PC-3 (cell line): ENCODE measurements at regions not wholly inside any gene's neighbourhood (a gene's known extent, or its start where the extent isn't known, plus 50 kb on each side); places are given as distances from the start of the nearest gene placed in this dataset.

ENCODE experiments used
- ATAC-seq: fragments of 200-7000 bp; cut with Tn5 transposase; 2 replicates; pipeline ENCODE4 v1.9.1; 2020; ENCODE audit warnings: mild to moderate bottlenecking, moderate library complexity
- BruUV-seq: library from RNA; stranded (reverse); fragments of 400-500 nt; replicated peaks from 2 replicates; lab custom pipeline; 2021; lab: Mats Ljungman, UMichigan
- CTCF ChIA-PET: fragments of 300-600 bp; sonication (Branson Sonifier 250); formaldehyde crosslinking; loops from one replicate; lab custom pipeline; 2022; ENCODE audit warnings: antibody characterized with exemption; lab: Charles Lee
- POLR2A ChIA-PET: fragments of 300-600 bp; sonication (Branson Sonifier 250); formaldehyde crosslinking; loops from one replicate; lab custom pipeline; 2022; ENCODE audit warnings: antibody characterized with exemption; ENCODE audit not compliant: unreplicated experiment; lab: Charles Lee
- DNase-seq: peaks from one replicate; pipeline ENCODE4 v3.0.0-alpha.2; 2015
- H2AFZ ChIP-seq: fragments of 300-600 bp; sonication (generic); 2 replicates; pipeline ENCODE4 v1.6.0; 2016; ENCODE audit warnings: antibody characterized with exemption, low read length
- H3F3A ChIP-seq: fragments of 300-600 bp; sonication (generic); one replicate; pipeline ENCODE4 v1.6.0; 2017; ENCODE audit warnings: antibody characterized with exemption, low read length, control low read depth, mild to moderate bottlenecking; ENCODE audit not compliant: unreplicated experiment
- H3K27ac ChIP-seq: fragments of 300-600 bp; sonication (generic); 2 replicates; pipeline ENCODE4 v1.5.1; 2016; ENCODE audit warnings: mild to moderate bottlenecking, low read length
- H3K27me3 ChIP-seq: fragments of 300-600 bp; sonication (generic); 2 replicates; pipeline ENCODE4 v1.6.1; 2016; ENCODE audit warnings: low read length, mixed read lengths
- H3K36me3 ChIP-seq: fragments of 300-600 bp; sonication (generic); 2 replicates; pipeline ENCODE4 v1.6.1; 2016; ENCODE audit warnings: low read depth, mixed run types, low read length, mixed read lengths
- H3K4me1 ChIP-seq: fragments of 300-600 bp; sonication (generic); 2 replicates; pipeline ENCODE4 v1.5.1; 2016; ENCODE audit warnings: low read length; ENCODE audit not compliant: insufficient read depth
- H3K4me2 ChIP-seq: fragments of 300-600 bp; sonication (generic); 2 replicates; pipeline ENCODE4 v1.6.0; 2016; ENCODE audit warnings: low read length
- H3K4me3 ChIP-seq: fragments of 300-600 bp; sonication (generic); 2 replicates; pipeline ENCODE4 v1.5.1; 2016; ENCODE audit warnings: mild to moderate bottlenecking, low read length, mixed read lengths
- H3K79me2 ChIP-seq: fragments of 300-600 bp; sonication (generic); 2 replicates; pipeline ENCODE4 v1.6.1; 2017; ENCODE audit warnings: low read length, mixed read lengths
- H3K9ac ChIP-seq: fragments of 300-600 bp; sonication (generic); 2 replicates; pipeline ENCODE4 v1.6.0; 2016; ENCODE audit warnings: mild to moderate bottlenecking, low read length
- H3K9me2 ChIP-seq: fragments of 300-600 bp; sonication (generic); replicated peaks from 2 replicates; pipeline ENCODE4 v1.6.1; 2016; ENCODE audit warnings: mixed run types, low read length, mixed read lengths
- H3K9me3 ChIP-seq: fragments of 300-600 bp; sonication (generic); 2 replicates; pipeline ENCODE4 v1.6.1; 2016; ENCODE audit warnings: low read length, mixed read lengths
- H4K20me1 ChIP-seq: fragments of 300-600 bp; sonication (generic); 2 replicates; pipeline ENCODE4 v1.6.1; 2016; ENCODE audit warnings: low read length, mixed read lengths
- EZH2 ChIP-seq: fragments of 300-600 bp; sonication (generic); IDR thresholded peaks from one replicate; pipeline ENCODE4 v1.6.1; 2017; ENCODE audit warnings: antibody characterized with exemption, mild to moderate bottlenecking, low read length; ENCODE audit not compliant: unreplicated experiment
- EZH2phosphoT487 ChIP-seq: fragments of 300-600 bp; sonication (generic); IDR thresholded peaks from 2 replicates; pipeline ENCODE4 v1.6.1; 2018; ENCODE audit warnings: mild to moderate bottlenecking, antibody characterized with exemption, low read length, borderline replicate concordance
- intact Hi-C: fragments of 100-400 bp; cut with micrococcal nuclease; formaldehyde crosslinking; loops from 2 replicates; pipeline ENCODE4 v1.9.0; 2023
- TF ChIP-seq, protein P1 (sequence below): fragments of 300-600 bp; sonication (generic); conservative IDR thresholded peaks from 2 replicates; pipeline ENCODE4 v1.5.1; 2017; ENCODE audit warnings: antibody characterized with exemption, low read depth, mild to moderate bottlenecking, low read length

DNA sequence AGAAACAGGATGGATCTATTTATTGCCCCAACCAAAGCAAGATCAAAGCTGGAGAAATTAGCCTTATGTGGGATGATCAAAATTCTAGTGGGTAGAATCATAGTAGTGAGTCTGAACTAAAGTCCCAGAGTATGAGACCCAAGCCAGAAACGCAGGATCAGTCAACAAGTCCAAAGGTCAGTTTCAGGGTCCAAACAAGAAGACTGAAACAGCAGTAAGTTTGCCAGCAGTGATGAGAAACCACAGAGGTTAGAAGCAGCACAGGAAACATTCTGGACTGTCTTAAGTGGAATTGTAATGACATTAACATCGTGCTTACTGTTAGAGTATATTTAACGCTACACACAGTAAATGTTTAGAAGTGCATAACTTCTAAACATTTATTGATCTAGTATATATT, 251.0 kb downstream of the LRRIQ3 start:
- POLR2A ChIA-PET, result no interaction called here
- no peaks in the 10 kb centered on the region for H3K79me2 ChIP-seq
- H3K9ac ChIP-seq, result no peak overlapping the region
- TF ChIP-seq EZH2phosphoT487 (no peak), EZH2 (no peak)
- TF ChIP-seq, protein P1, sequence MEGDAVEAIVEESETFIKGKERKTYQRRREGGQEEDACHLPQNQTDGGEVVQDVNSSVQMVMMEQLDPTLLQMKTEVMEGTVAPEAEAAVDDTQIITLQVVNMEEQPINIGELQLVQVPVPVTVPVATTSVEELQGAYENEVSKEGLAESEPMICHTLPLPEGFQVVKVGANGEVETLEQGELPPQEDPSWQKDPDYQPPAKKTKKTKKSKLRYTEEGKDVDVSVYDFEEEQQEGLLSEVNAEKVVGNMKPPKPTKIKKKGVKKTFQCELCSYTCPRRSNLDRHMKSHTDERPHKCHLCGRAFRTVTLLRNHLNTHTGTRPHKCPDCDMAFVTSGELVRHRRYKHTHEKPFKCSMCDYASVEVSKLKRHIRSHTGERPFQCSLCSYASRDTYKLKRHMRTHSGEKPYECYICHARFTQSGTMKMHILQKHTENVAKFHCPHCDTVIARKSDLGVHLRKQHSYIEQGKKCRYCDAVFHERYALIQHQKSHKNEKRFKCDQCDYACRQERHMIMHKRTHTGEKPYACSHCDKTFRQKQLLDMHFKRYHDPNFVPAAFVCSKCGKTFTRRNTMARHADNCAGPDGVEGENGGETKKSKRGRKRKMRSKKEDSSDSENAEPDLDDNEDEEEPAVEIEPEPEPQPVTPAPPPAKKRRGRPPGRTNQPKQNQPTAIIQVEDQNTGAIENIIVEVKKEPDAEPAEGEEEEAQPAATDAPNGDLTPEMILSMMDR, result no peak
- H3K27ac ChIP-seq, result no peak overlapping the region
- CTCF ChIA-PET, result no interaction called here
- no peak overlapping the region for H2AFZ ChIP-seq
- no peaks in the 10 kb centered on the region for H3K36me3 ChIP-seq
- H3K4me1 ChIP-seq, result no peaks in the 10 kb centered on the region; the same call in 1 of the 2 replicates
- DNase-seq (no peak), ATAC-seq (no peak)
- no peak overlapping the region for H3K4me3 ChIP-seq
- H3K9me3 ChIP-seq, result no peaks in the 10 kb centered on the region
- H4K20me1 ChIP-seq, result no peaks in the 10 kb centered on the region
- no peak overlapping the region for H3K4me2 ChIP-seq
- H3F3A ChIP-seq, result no peaks in the 10 kb centered on the region
- BruUV-seq, result no TSS peak
- no peaks in the 10 kb centered on the region for H3K27me3 ChIP-seq
- no peaks in the 10 kb centered on the region for H3K9me2 ChIP-seq
- intact Hi-C loops, result no loop called here

- BruUV-seq, result no TSS peak
- no peak overlapping the region for H3K4me3 ChIP-seq
- CTCF ChIA-PET, result no interaction called here
- no peak overlapping the region for H3K9ac ChIP-seq
- H3K9me2 ChIP-seq, result no peaks in the 10 kb centered on the region
- H3K9me3 ChIP-seq, result no peaks in the 10 kb centered on the region
- no peaks in the 10 kb centered on the region; the same call in 1 of the 2 replicates for H3K4me1 ChIP-seq
- no peak overlapping the region for H2AFZ ChIP-seq
- ATAC-seq, result no peak; the same call in 1 of the 2 replicates
- 0 out of 2 replicates have a peak, but pooled peaks cover under 1% of the 10 kb centered on the region for H3K27me3 ChIP-seq
- H3F3A ChIP-seq, result no peaks in the 10 kb centered on the region
- H4K20me1 ChIP-seq, result no peaks in the 10 kb centered on the region
- H3K27ac ChIP-seq, result no peak overlapping the region
- peak; percentile 3 for DNase-seq
- TF ChIP-seq, protein P1, result no peak
- TF ChIP-seq EZH2phosphoT487 (no peak), EZH2 (no peak)
- POLR2A ChIA-PET, result no interaction called here
- intact Hi-C loops, result no loop called here
- H3K4me2 ChIP-seq, result no peak overlapping the region
- H3K36me3 ChIP-seq, result no peaks in the 10 kb centered on the region
- H3K79me2 ChIP-seq, result no peaks in the 10 kb centered on the region
These were observed 254.7 kb downstream of the LRRIQ3 start for GRCh38 chr1:73943270-73943669.

GRCh38 chr1:73930293-73930692, 267.7 kb downstream of the LRRIQ3 start:
- H3K4me1 ChIP-seq, result no peaks in the 10 kb centered on the region
- POLR2A ChIA-PET, result no interaction called here
- no peak overlapping the region for H2AFZ ChIP-seq
- no peak overlapping the region for H3K27ac ChIP-seq
- H3K27me3 ChIP-seq, result peaks cover 6% of the 10 kb centered on the region; the same call in 1 of the 2 replicates
- intact Hi-C loops, result no loop called here
- no peak overlapping the region for H3K4me3 ChIP-seq
- H3K9me2 ChIP-seq, result no peaks in the 10 kb centered on the region
- DNase-seq (no peak), ATAC-seq (no peak)
- H3K4me2 ChIP-seq, result no peak overlapping the region
- no TSS peak for BruUV-seq
- TF ChIP-seq EZH2 (no peak), EZH2phosphoT487 (no peak)
- TF ChIP-seq, protein P1, result no peak
- CTCF ChIA-PET, result no interaction called here
- no peaks in the 10 kb centered on the region for H3K36me3 ChIP-seq
- H4K20me1 ChIP-seq, result no peaks in the 10 kb centered on the region
- no peak overlapping the region for H3K9ac ChIP-seq
- no peaks in the 10 kb centered on the region for H3K79me2 ChIP-seq
- H3F3A ChIP-seq, result no peaks in the 10 kb centered on the region
- no peaks in the 10 kb centered on the region for H3K9me3 ChIP-seq
